ENCODE measurements at regions not wholly inside any gene's neighbourhood (a gene's known extent, or its start where the extent isn't known, plus 50 kb on each side); places are given as distances from the start of the nearest gene placed in this dataset.

- TF ChIP-seq CTCF (IDR thresholded peaks at IDR 0.05; ENCODE audit: insufficient read depth, low read length, severe bottlenecking), result no peak
- Histone ChIP-seq H3K36me3 (ENCODE audit: control insufficient read depth, insufficient read depth, low read length) (no peaks in the 10 kb centered on the region), H3K4me3 (ENCODE audit: low read depth, low read length) (no peak overlapping the region), H3K27me3 (ENCODE audit: control insufficient read depth, insufficient read depth, low read length) (no peaks in the 10 kb centered on the region)
- DNase-seq (ENCODE audit: low read depth) (peak; percentile 26), FAIRE-seq (no peak)
These were observed 122.5 kb upstream of the TEX13D start for GRCh38 chrX:124209792-124210576.

DNA sequence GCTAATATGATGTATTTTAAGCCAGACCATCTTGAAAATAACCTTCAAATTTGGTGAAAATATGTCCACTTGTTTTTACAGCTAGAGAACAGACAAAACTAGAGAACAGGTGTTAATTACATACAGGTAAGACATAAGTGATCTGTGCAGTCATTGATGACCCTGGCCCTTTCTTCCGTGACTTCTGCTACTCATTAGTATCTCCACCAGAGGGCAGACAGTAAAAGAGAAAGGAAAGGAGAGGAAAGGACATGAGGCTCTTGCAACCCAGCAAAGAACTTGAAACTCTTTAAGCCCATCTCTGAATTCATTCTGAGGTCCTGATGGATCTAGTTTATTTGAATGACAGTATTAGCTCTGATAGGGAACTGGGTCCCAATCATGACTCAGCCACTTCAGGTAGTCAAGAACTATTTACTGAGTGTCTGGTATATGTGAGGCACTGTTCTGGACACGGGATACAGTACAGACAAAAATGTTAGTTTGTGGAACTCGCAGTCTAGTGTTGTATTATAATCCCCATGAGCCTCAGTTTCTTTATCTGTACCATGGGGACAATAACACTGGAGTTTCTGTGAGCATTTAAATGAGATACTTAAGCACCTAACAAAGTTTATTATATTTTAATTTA, 121.0 kb upstream of the TEX13D start:
- H3K36me3 ChIP-seq (ENCODE audit: control insufficient read depth, insufficient read depth, low read length), result no peaks in the 10 kb centered on the region
- no peak overlapping the region for H3K4me3 ChIP-seq (ENCODE audit: low read depth, low read length)
- peak; percentile 46 for DNase-seq (ENCODE audit: low read depth)
- no peaks in the 10 kb centered on the region for H3K27me3 ChIP-seq (ENCODE audit: control insufficient read depth, insufficient read depth, low read length)
- TF ChIP-seq CTCF (IDR thresholded peaks at IDR 0.05; ENCODE audit: insufficient read depth, low read length, severe bottlenecking), result peak; percentile 51
- no peak for FAIRE-seq

DNA sequence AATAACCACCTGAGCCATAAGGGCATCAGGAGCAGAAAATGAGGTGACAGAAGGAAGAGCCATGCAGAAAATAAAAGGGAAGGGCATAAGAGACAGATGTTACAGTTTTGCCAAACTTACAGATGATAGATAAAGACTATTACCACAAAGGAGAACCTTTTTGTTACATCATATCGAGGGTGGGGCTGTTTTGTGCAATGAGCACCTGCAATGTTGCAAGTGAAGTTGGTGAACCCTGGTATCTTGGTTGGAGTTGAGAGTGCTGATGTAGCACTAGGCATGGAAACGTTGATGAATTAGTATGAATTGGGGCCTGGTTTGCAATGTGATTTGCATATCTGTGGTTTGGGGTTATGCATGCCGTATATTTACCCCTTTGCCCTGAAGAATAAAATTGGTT, 119.8 kb upstream of the TEX13D start:
- no peak for DNase-seq (ENCODE audit: low read depth)
- H3K4me3 ChIP-seq (ENCODE audit: low read depth, low read length), result no peak overlapping the region
- H3K27me3 ChIP-seq (ENCODE audit: control insufficient read depth, insufficient read depth, low read length), result no peaks in the 10 kb centered on the region
- no peak for TF ChIP-seq CTCF (IDR thresholded peaks at IDR 0.05; ENCODE audit: insufficient read depth, low read length, severe bottlenecking)
- no peak for FAIRE-seq
- no peaks in the 10 kb centered on the region for H3K36me3 ChIP-seq (ENCODE audit: control insufficient read depth, insufficient read depth, low read length)

GRCh38 chrX:124215786-124216185, 116.7 kb upstream of the TEX13D start:
- Histone ChIP-seq H3K27me3 (ENCODE audit: control insufficient read depth, insufficient read depth, low read length) (no peaks in the 10 kb centered on the region), H3K36me3 (ENCODE audit: control insufficient read depth, insufficient read depth, low read length) (no peaks in the 10 kb centered on the region), H3K4me3 (ENCODE audit: low read depth, low read length) (no peak overlapping the region)
- TF ChIP-seq CTCF (IDR thresholded peaks at IDR 0.05; ENCODE audit: insufficient read depth, low read length, severe bottlenecking), result no peak
- FAIRE-seq (no peak), DNase-seq (ENCODE audit: low read depth) (no peak)

DNA sequence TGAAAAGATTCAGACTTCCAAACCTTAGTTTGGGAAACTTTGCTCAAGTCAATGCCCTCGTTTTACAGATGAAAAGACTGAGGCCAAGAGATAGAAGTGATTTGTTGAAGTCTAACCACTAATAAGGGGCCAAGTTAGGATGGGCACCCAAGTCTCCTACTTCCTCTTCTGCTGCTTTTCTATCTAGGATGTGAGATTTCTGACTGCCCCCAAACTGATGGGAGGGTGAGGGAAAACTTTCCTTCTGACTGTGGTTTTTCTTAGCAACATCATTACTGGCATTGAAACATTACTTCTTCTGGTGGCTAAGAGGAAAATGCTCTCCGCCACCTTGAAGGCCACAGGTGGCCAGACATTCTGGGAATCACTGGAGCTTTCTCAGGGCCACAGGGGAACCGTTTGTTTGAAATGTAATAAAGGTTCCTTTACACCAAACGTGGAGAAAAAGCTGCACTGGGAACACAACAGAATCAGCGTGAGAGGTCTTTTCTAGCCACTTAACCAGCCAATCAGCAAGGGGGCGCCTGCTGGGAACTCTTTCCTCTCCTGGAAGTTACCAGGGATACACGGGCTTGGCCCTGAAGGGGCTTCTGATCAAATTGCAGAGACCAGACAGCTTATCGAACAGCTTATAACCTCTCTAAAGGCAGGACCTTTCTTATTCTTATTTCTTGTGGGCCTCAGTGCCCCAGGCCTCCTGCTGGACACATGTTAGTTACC, 115.9 kb upstream of the TEX13D start:
- DNase-seq (ENCODE audit: low read depth), result no peak
- no peak for TF ChIP-seq CTCF (IDR thresholded peaks at IDR 0.05; ENCODE audit: insufficient read depth, low read length, severe bottlenecking)
- FAIRE-seq, result no peak
- no peaks in the 10 kb centered on the region for H3K36me3 ChIP-seq (ENCODE audit: control insufficient read depth, insufficient read depth, low read length)
- no peaks in the 10 kb centered on the region for H3K27me3 ChIP-seq (ENCODE audit: control insufficient read depth, insufficient read depth, low read length)
- no peak overlapping the region for H3K4me3 ChIP-seq (ENCODE audit: low read depth, low read length)

Measured in bronchial epithelial cell (primary cell).